ENCODE measurements at regions not wholly inside any gene's neighbourhood (a gene's known extent, or its start where the extent isn't known, plus 50 kb on each side); places are given as distances from the start of the nearest gene placed in this dataset.

DNA sequence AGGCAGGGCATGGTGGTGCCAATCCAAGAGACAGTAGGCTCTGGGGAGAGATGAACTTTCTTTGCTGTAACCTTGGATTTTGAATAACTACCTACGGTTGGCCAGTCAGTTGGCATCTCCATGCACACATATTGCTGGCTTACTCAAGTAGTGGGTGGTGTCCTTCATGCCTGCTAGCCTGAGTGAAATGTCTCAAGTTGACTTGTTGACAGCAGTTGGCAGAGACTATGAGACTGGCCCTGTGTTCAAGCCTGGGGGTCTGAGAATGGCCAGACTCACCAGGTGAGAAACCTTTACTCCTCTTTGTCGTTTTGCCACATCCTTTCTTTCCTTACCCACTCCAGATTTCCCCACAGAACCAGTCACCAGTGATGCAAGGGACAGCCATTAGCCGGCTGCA is 173.3 kb downstream of the MID1IP1 start:
- H3K27me3 ChIP-seq (ENCODE audit: control insufficient read depth, insufficient read depth, low read length) = no peaks in the 10 kb centered on the region
- no peak for DNase-seq (ENCODE audit: low read depth)
- POLR2A ChIA-PET = no interaction called here
- TF ChIP-seq, protein P1, sequence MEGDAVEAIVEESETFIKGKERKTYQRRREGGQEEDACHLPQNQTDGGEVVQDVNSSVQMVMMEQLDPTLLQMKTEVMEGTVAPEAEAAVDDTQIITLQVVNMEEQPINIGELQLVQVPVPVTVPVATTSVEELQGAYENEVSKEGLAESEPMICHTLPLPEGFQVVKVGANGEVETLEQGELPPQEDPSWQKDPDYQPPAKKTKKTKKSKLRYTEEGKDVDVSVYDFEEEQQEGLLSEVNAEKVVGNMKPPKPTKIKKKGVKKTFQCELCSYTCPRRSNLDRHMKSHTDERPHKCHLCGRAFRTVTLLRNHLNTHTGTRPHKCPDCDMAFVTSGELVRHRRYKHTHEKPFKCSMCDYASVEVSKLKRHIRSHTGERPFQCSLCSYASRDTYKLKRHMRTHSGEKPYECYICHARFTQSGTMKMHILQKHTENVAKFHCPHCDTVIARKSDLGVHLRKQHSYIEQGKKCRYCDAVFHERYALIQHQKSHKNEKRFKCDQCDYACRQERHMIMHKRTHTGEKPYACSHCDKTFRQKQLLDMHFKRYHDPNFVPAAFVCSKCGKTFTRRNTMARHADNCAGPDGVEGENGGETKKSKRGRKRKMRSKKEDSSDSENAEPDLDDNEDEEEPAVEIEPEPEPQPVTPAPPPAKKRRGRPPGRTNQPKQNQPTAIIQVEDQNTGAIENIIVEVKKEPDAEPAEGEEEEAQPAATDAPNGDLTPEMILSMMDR (IDR thresholded peaks at IDR 0.05; ENCODE audit: insufficient read depth, low read depth, low read length) = no peak
- no peak overlapping the region for H3K4me3 ChIP-seq (ENCODE audit: low read depth, low read length)
- CTCF ChIA-PET = interaction anchor here (1.1 kb wide), 1 partner anchor 177 kb away, joined by 3 read pairs; no protein-coding TSS in a partner anchor
- H3K36me3 ChIP-seq (ENCODE audit: control insufficient read depth, insufficient read depth, low read length) = no peaks in the 10 kb centered on the region

DNA sequence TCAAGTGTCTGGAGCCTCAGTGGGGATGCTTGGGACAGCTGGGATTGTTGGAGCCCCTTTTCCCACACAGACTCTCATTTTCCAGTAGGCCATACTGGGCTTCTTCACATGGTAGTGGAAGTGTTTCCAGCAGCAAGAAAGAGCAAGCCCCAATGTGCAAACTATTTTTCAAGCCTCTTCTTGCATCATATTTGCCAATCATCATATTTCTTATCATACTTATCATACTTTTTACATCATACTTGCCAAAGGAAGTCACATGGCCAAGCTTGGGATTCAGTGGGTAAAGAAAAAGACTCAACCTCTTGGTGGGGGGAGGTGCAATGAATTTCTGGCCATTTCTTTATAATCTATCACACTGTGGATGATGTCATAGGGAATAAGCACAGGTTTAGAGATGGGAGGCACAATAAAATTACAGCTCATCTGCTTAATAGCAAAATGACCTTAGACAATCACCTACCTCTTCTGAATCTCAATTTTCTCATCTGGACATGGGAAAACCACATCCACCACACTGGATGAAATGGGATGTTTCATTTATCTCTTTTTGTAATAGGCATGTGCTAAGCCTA is 174.2 kb downstream of the MID1IP1 start:
- ChIA-PET POLR2A (no interaction called here), CTCF (no interaction called here)
- H3K36me3 ChIP-seq (ENCODE audit: control insufficient read depth, insufficient read depth, low read length) = no peaks in the 10 kb centered on the region
- H3K27me3 ChIP-seq (ENCODE audit: control insufficient read depth, insufficient read depth, low read length) = no peaks in the 10 kb centered on the region
- no peak for DNase-seq (ENCODE audit: low read depth)
- TF ChIP-seq, protein P1 (IDR thresholded peaks at IDR 0.05; ENCODE audit: insufficient read depth, low read depth, low read length) = no peak
- no peak overlapping the region for H3K4me3 ChIP-seq (ENCODE audit: low read depth, low read length)

GRCh38 chrX:38982370-38982769 is 181.1 kb downstream of the MID1IP1 start:
- CTCF ChIA-PET = no interaction called here
- Histone ChIP-seq H3K4me3 (ENCODE audit: low read depth, low read length) (no peak overlapping the region), H3K27me3 (ENCODE audit: control insufficient read depth, insufficient read depth, low read length) (no peaks in the 10 kb centered on the region), H3K36me3 (ENCODE audit: control insufficient read depth, insufficient read depth, low read length) (no peaks in the 10 kb centered on the region)
- no peak for DNase-seq (ENCODE audit: low read depth)
- TF ChIP-seq, protein P1 (IDR thresholded peaks at IDR 0.05; ENCODE audit: insufficient read depth, low read depth, low read length) = no peak
- POLR2A ChIA-PET = no interaction called here

- H3K36me3 ChIP-seq (ENCODE audit: control insufficient read depth, insufficient read depth, low read length) = no peaks in the 10 kb centered on the region
- no peaks in the 10 kb centered on the region for H3K27me3 ChIP-seq (ENCODE audit: control insufficient read depth, insufficient read depth, low read length)
- TF ChIP-seq, protein P1 (IDR thresholded peaks at IDR 0.05; ENCODE audit: insufficient read depth, low read depth, low read length) = no peak
- ChIA-PET POLR2A (no interaction called here), CTCF (no interaction called here)
- H3K4me3 ChIP-seq (ENCODE audit: low read depth, low read length) = no peak overlapping the region
- DNase-seq (ENCODE audit: low read depth) = no peak
Measured at GRCh38 chrX:38982843-38983242, 181.6 kb downstream of the MID1IP1 start.

GRCh38 chrX:38985375-38985774 is 184.1 kb downstream of the MID1IP1 start:
- DNase-seq (ENCODE audit: low read depth) = no peak
- TF ChIP-seq, protein P1 (IDR thresholded peaks at IDR 0.05; ENCODE audit: insufficient read depth, low read depth, low read length) = no peak; the same call in 1 of the 2 replicates
- H3K4me3 ChIP-seq (ENCODE audit: low read depth, low read length) = no peak overlapping the region
- CTCF ChIA-PET = no interaction called here
- H3K27me3 ChIP-seq (ENCODE audit: control insufficient read depth, insufficient read depth, low read length) = no peaks in the 10 kb centered on the region
- POLR2A ChIA-PET = no interaction called here
- H3K36me3 ChIP-seq (ENCODE audit: control insufficient read depth, insufficient read depth, low read length) = no peaks in the 10 kb centered on the region

All from BJ (cell line).